ENCODE measurements at regions not wholly inside any gene's neighbourhood (a gene's known extent, or its start where the extent isn't known, plus 50 kb on each side); places are given as distances from the start of the nearest gene placed in this dataset.
A peak's percentile ranks its signal among the peaks of the same experiment; 100 is the strongest.
"Not testable (repeated sequence)": the region's sequence is repeated elsewhere in the genome, so short reads cannot be mapped to it uniquely, and the experiment has no call there.

- no peak for DNase-seq
These were observed 84.0 kb upstream of the LRFN2 start for GRCh38 chr6:40671001-40671693.

- DNase-seq = no peak
These were observed 82.2 kb upstream of the LRFN2 start for GRCh38 chr6:40669343-40669742.

- no peak for DNase-seq
These were observed 81.0 kb upstream of the LRFN2 start for GRCh38 chr6:40668203-40668602.

- DNase-seq = no peak
These were observed 79.4 kb upstream of the LRFN2 start for GRCh38 chr6:40666530-40666929.

GRCh38 chr6:40661726-40662125 lies 74.6 kb upstream of the LRFN2 start:
- DNase-seq = no peak

- not testable (repeated sequence) for DNase-seq
These were observed 69.6 kb upstream of the LRFN2 start for GRCh38 chr6:40656772-40657171.

- no peak for DNase-seq
These were observed 67.7 kb upstream of the LRFN2 start for GRCh38 chr6:40654828-40655227.

GRCh38 chr6:40645043-40645442 lies 57.9 kb upstream of the LRFN2 start:
- no peak for DNase-seq

GRCh38 chr6:40642837-40643236 lies 55.7 kb upstream of the LRFN2 start:
- DNase-seq = no peak

GRCh38 chr6:40642190-40642589 lies 55.0 kb upstream of the LRFN2 start:
- no peak for DNase-seq

- DNase-seq = peak; percentile 67
These were observed 53.5 kb upstream of the LRFN2 start for GRCh38 chr6:40640599-40641227.

All from femur (tissue), 1 donor.